GM12864 (cell line): ENCODE measurements at regions not wholly inside any gene's neighbourhood (a gene's known extent, or its start where the extent isn't known, plus 50 kb on each side); places are given as distances from the start of the nearest gene placed in this dataset.

Experiments used
- DNase-seq: peaks from one replicate; pipeline ENCODE4 v3.0.0-alpha.2; 2011; ENCODE audit warnings: low read depth
- H3K4me3 ChIP-seq: 2 replicates; pipeline ENCODE4 v1.5.1; 2011; ENCODE audit warnings: mild to moderate bottlenecking, low read depth, low read length, control low read depth
- CTCF ChIP-seq: IDR thresholded peaks from 2 replicates; pipeline ENCODE4 v1.5.1; 2011; ENCODE audit warnings: low read depth, mild to moderate bottlenecking, moderate library complexity, low read length, control low read depth, inconsistent platforms; ENCODE audit errors: missing control alignments

- DNase-seq: no peak
- no peak for TF ChIP-seq CTCF
- H3K4me3 ChIP-seq: no peak overlapping the region
Measured at GRCh38 chr1:90650401-90650800, 66.7 kb downstream of the BARHL2 start.

- H3K4me3 ChIP-seq: no peak overlapping the region
- TF ChIP-seq CTCF: no peak
- no peak for DNase-seq
Measured at GRCh38 chr1:90640325-90640724, 76.8 kb downstream of the BARHL2 start.

GRCh38 chr1:90622666-90623065 is 94.4 kb downstream of the BARHL2 start:
- DNase-seq: no peak
- TF ChIP-seq CTCF: no peak

GRCh38 chr1:90621986-90622385 is 95.1 kb downstream of the BARHL2 start:
- no peak for DNase-seq

More at GRCh38 chr1:90622666-90623065, 94.4 kb downstream of the BARHL2 start:
- no peak overlapping the region for H3K4me3 ChIP-seq

GRCh38 chr1:90616395-90616794 is 100.7 kb downstream of the BARHL2 start:
- peak; percentile 45 for TF ChIP-seq CTCF
- no peak for DNase-seq
- no peak overlapping the region for H3K4me3 ChIP-seq

More at GRCh38 chr1:90621986-90622385, 95.1 kb downstream of the BARHL2 start:
- H3K4me3 ChIP-seq: no peak overlapping the region
- no peak for TF ChIP-seq CTCF

- TF ChIP-seq CTCF: peak; percentile 57
- no peak overlapping the region for H3K4me3 ChIP-seq
- no peak for DNase-seq
Measured at GRCh38 chr1:90614872-90615271, 102.2 kb downstream of the BARHL2 start.

GRCh38 chr1:90613371-90613770 is 103.7 kb downstream of the BARHL2 start:
- no peak overlapping the region for H3K4me3 ChIP-seq
- no peak for TF ChIP-seq CTCF
- no peak for DNase-seq
